ENCODE measurements at regions not wholly inside any gene's neighbourhood (a gene's known extent, or its start where the extent isn't known, plus 50 kb on each side); places are given as distances from the start of the nearest gene placed in this dataset.

GRCh38 chr18:55093808-55094207 is 134.5 kb upstream of the CCDC68 start:
- no peak overlapping the region for H3K27ac ChIP-seq
- ATAC-seq (ENCODE audit: low FRiP score in 2 of 2): no peak

DNA sequence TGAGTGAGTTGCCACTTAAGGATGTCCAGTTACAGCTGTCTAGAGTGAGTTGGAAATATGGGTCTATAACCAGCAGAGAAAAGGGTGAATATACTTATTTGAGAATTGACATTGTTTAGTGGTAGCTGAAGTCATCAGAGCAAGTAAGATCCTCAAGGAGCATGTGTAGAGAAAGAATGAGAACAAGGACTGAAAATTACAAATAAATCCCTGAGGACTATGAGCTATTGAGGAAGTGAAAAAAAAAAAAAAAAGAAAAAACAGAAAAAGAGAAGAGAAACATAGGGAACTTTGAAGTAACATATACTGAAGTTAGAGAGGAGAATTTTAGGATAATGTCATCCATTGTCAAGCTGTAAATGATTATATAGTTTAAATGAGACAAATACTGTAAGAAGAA is 134.0 kb upstream of the CCDC68 start:
- H3K9me3 ChIP-seq: no peaks in the 10 kb centered on the region
- DNase-seq (no peak), ATAC-seq (ENCODE audit: low FRiP score in 2 of 2) (no peak)
- H3K27ac ChIP-seq: no peak overlapping the region
- no peaks in the 10 kb centered on the region for H3K27me3 ChIP-seq
- no peak overlapping the region for H3K4me3 ChIP-seq
- peaks cover 0 to 4% (median 1%) of the 10 kb centered on the region in 4 donors for H3K4me1 ChIP-seq
- no peaks in the 10 kb centered on the region for H3K36me3 ChIP-seq
- no peak for TF ChIP-seq CTCF (IDR thresholded peaks at IDR 0.05)
- TF ChIP-seq EP300 (IDR thresholded peaks at IDR 0.05): no peak

More at GRCh38 chr18:55093808-55094207, 134.5 kb upstream of the CCDC68 start:
- no peak overlapping the region for H3K4me3 ChIP-seq
- no peak for DNase-seq
- H3K36me3 ChIP-seq: no peaks in the 10 kb centered on the region
- H3K27me3 ChIP-seq: no peaks in the 10 kb centered on the region
- peaks cover 0 to 4% (median 0%) of the 10 kb centered on the region in 4 donors for H3K4me1 ChIP-seq
- TF ChIP-seq CTCF (IDR thresholded peaks at IDR 0.05) (no peak), EP300 (IDR thresholded peaks at IDR 0.05) (no peak), POLR2A (IDR thresholded peaks at IDR 0.05) (no peak), POLR2AphosphoS5 (IDR thresholded peaks at IDR 0.05) (no peak)
- H3K9me3 ChIP-seq: no peaks in the 10 kb centered on the region

GRCh38 chr18:55092166-55092565 is 132.9 kb upstream of the CCDC68 start:
- no peak for ATAC-seq (ENCODE audit: low FRiP score in 2 of 2)
- Histone ChIP-seq H3K27me3 (no peaks in the 10 kb centered on the region), H3K36me3 (no peaks in the 10 kb centered on the region), H3K9me3 (no peaks in the 10 kb centered on the region), H3K4me1 (peaks cover 0 to 5% (median 0%) of the 10 kb centered on the region in 4 donors), H3K27ac (no peak overlapping the region), H3K4me3 (no peak overlapping the region)
- TF ChIP-seq CTCF (IDR thresholded peaks at IDR 0.05) (no peak), POLR2AphosphoS5 (IDR thresholded peaks at IDR 0.05) (no peak), POLR2A (IDR thresholded peaks at IDR 0.05) (no peak), EP300 (IDR thresholded peaks at IDR 0.05) (no peak)
- 67 to 82% methylated on average over 4 of the region's 4 CpGs for WGBS, 2 donors
- no peak for DNase-seq

DNA sequence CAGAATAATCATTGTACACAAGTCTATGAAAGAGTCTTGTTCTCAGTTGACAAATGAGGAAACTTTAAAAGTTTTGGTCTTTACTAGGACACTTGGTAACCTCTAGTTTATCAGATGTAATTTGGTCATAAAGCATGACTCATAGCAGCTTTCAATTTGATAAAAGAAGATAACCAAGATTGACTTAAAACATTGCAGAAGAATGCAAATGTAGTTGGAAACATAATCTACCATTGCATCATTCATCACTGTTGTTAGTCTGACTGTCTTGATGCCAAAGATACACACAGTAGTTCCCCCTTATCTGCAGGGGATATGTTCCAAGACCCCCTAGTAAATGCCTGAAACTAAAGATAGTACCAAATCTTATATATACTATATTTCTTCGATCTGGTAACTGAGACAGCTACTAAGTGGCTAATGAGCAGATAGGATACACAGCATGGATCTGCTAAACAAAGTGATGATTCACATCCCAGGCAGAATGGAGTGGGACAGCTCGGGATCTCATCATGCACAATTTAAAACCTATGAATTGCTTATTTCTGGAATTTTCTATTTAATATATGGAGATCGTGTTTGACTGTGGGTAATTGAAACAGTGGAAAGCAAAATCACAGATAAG is 131.4 kb upstream of the CCDC68 start:
- TF ChIP-seq POLR2AphosphoS5 (IDR thresholded peaks at IDR 0.05) (no peak), CTCF (IDR thresholded peaks at IDR 0.05) (no peak), POLR2A (IDR thresholded peaks at IDR 0.05) (no peak), EP300 (IDR thresholded peaks at IDR 0.05) (no peak)
- whole genome bisulfite sequencing, 2 donors: 62 to 83% methylated on average over 3 of the region's 3 CpGs
- no peak for ATAC-seq (ENCODE audit: low FRiP score in 2 of 2)

DNA sequence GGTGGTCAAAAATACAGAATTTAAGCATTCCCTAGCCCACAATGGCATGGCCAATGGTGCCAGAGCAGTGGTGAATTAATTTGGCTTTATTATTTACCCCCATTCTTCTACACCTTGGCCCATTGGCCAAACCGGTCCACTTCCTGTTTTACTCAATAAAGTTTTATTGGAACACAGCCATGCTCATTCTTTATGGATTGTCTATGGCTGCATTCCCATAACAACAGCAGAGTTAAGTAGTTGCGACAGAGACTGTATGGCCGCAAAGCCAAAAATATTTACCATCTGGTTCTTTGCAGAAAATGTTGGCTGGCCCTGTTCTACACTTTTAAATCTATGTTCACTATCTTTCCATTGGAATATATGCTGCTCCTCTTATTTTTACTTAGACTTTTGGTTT is 130.3 kb upstream of the CCDC68 start:
- 87 to 90% methylated on average over 3 of the region's 3 CpGs for WGBS, 2 donors
- Histone ChIP-seq H3K27ac (no peak overlapping the region), H3K36me3 (no peaks in the 10 kb centered on the region), H3K4me1 (peaks cover 0 to 5% (median 0%) of the 10 kb centered on the region in 4 donors), H3K27me3 (no peaks in the 10 kb centered on the region), H3K4me3 (no peak overlapping the region), H3K9me3 (no peaks in the 10 kb centered on the region)
- no peak for TF ChIP-seq CTCF (IDR thresholded peaks at IDR 0.05)
- TF ChIP-seq POLR2AphosphoS5 (IDR thresholded peaks at IDR 0.05): no peak
- TF ChIP-seq EP300 (IDR thresholded peaks at IDR 0.05): no peak
- no peak for TF ChIP-seq POLR2A (IDR thresholded peaks at IDR 0.05)
- DNase-seq: no peak
- no peak for ATAC-seq (ENCODE audit: low FRiP score in 2 of 2)

More for the DNA sequence above, 131.4 kb upstream of the CCDC68 start:
- Histone ChIP-seq H3K4me3 (no peak overlapping the region), H3K27ac (no peak overlapping the region), H3K27me3 (no peaks in the 10 kb centered on the region), H3K36me3 (no peaks in the 10 kb centered on the region), H3K9me3 (no peaks in the 10 kb centered on the region), H3K4me1 (peaks cover 0 to 5% (median 0%) of the 10 kb centered on the region in 4 donors)
- no peak for DNase-seq
